NT2/D1 (cell line): ENCODE measurements at regions not wholly inside any gene's neighbourhood (a gene's known extent, or its start where the extent isn't known, plus 50 kb on each side); places are given as distances from the start of the nearest gene placed in this dataset.

Experiments
- YY1 ChIP-seq: IDR thresholded peaks from 2 replicates; pipeline ENCODE4 v1.6.1; 2011; ENCODE audit not compliant: insufficient read length, insufficient read depth
- ZNF274 ChIP-seq: IDR thresholded peaks from 2 replicates; pipeline ENCODE4 v1.6.1; 2011; ENCODE audit warnings: mild to moderate bottlenecking, low read depth, low read length

DNA sequence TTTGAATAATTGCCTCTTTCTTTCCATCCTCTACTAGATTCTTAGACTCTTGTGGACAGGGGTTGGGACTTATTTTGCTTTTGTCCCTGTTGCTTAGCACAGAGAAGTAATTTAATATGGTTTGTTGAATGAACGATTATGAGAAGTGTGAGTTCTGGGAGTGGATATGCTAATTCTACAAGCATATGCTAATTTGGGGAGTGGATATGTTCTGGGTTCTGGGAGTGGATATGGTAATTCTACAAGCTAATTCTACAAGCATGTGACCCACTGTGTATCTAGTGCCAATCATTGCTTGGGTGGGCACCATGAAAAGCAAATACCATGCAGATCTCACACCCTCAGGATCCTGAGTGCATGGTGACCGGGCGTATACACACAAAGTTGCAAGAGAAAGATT, 181.8 kb upstream of the IL12B start:
- TF ChIP-seq ZNF274 (no peak), YY1 (no peak)
